ENCODE measurements at regions not wholly inside any gene's neighbourhood (a gene's known extent, or its start where the extent isn't known, plus 50 kb on each side); places are given as distances from the start of the nearest gene placed in this dataset.

- no peaks in the 10 kb centered on the region for H3K79me2 ChIP-seq (ENCODE audit: insufficient read depth, low read length)
- H3K27me3 ChIP-seq (ENCODE audit: control insufficient read depth in 2 of 2, insufficient read depth in 2 of 2, low read length in 2 of 2) = no peaks in the 10 kb centered on the region
- Mint-ChIP-seq H3K4me3 (no peak overlapping the region), H3K9me3 (peaks cover 4 to 7% (median 6%) of the 10 kb centered on the region in 7 donors), H3K4me1 (no peaks in the 10 kb centered on the region), H3K27ac (no peak overlapping the region), H3K27me3 (ENCODE audit: low read depth in 3 of 3) (peaks cover 0 to 2% (median 0%) of the 10 kb centered on the region in 3 donors), H3K36me3 (no peaks in the 10 kb centered on the region)
- intact Hi-C loops (cut with micrococcal nuclease) = no loop called here
- H3K36me3 ChIP-seq (replicated peaks in 1 of 2; ENCODE audit: control insufficient read depth in 1 of 2, insufficient read depth in 2 of 2, low read length in 2 of 2) = no peaks in the 10 kb centered on the region
- 0% methylated on average over 1 of the region's 3 CpGs for WGBS (ENCODE audit: insufficient coverage)
- TF ChIP-seq CTCF (IDR thresholded peaks at IDR 0.05) = no peak
- no peaks in the 10 kb centered on the region for H4K20me1 ChIP-seq (ENCODE audit: insufficient read depth, low read length)
- DNase-seq = no peak
- no peak overlapping the region for H3K4me3 ChIP-seq (replicated peaks in 1 of 3; ENCODE audit: low read depth in 2 of 3, low read length in 3 of 3)
- H3K9me3 ChIP-seq (replicated peaks in 1 of 2; ENCODE audit: control insufficient read depth in 1 of 2, insufficient read depth in 1 of 2, low read length in 2 of 2) = peaks cover 0 to 4% of the 10 kb centered on the region in 2 donors
- H3K9ac ChIP-seq (ENCODE audit: insufficient read depth, low read length, poor library complexity, severe bottlenecking) = no peak overlapping the region
- H3K27ac ChIP-seq (ENCODE audit: low read depth in 1 of 2, low read length in 2 of 2) = no peak overlapping the region
- no peaks in the 10 kb centered on the region for H3K4me1 ChIP-seq (ENCODE audit: control insufficient read depth in 1 of 2, insufficient read depth in 2 of 2, low read length in 2 of 2)
- H3K4me2 ChIP-seq (replicated peaks; ENCODE audit: extremely low read depth, low read length, poor library complexity, severe bottlenecking) = no peak overlapping the region
- no peak overlapping the region for H2AFZ ChIP-seq (ENCODE audit: insufficient read depth, low read depth, low read length, poor library complexity, severe bottlenecking)
These were observed 975.7 kb upstream of the ADGRL4 start for GRCh38 chr1:79982211-79982610.

- H3K79me2 ChIP-seq (ENCODE audit: insufficient read depth, low read length) = no peaks in the 10 kb centered on the region
- H3K4me1 ChIP-seq (ENCODE audit: control insufficient read depth in 1 of 2, insufficient read depth in 2 of 2, low read length in 2 of 2) = no peaks in the 10 kb centered on the region
- TF ChIP-seq CTCF (IDR thresholded peaks at IDR 0.05) = no peak
- peaks cover 0 to 4% of the 10 kb centered on the region in 2 donors for H3K9me3 ChIP-seq (replicated peaks in 1 of 2; ENCODE audit: control insufficient read depth in 1 of 2, insufficient read depth in 1 of 2, low read length in 2 of 2)
- no peaks in the 10 kb centered on the region for H3K36me3 ChIP-seq (replicated peaks in 1 of 2; ENCODE audit: control insufficient read depth in 1 of 2, insufficient read depth in 2 of 2, low read length in 2 of 2)
- Mint-ChIP-seq H3K27ac (no peak overlapping the region), H3K27me3 (ENCODE audit: low read depth in 3 of 3) (peaks cover 0 to 2% (median 0%) of the 10 kb centered on the region in 3 donors), H3K9me3 (peaks cover 6 to 12% (median 7%) of the 10 kb centered on the region in 7 donors), H3K4me3 (no peak overlapping the region), H3K36me3 (no peaks in the 10 kb centered on the region), H3K4me1 (no peaks in the 10 kb centered on the region)
- no peaks in the 10 kb centered on the region for H3K27me3 ChIP-seq (ENCODE audit: control insufficient read depth in 2 of 2, insufficient read depth in 2 of 2, low read length in 2 of 2)
- H4K20me1 ChIP-seq (ENCODE audit: insufficient read depth, low read length) = no peaks in the 10 kb centered on the region
- no peak overlapping the region for H3K4me2 ChIP-seq (replicated peaks; ENCODE audit: extremely low read depth, low read length, poor library complexity, severe bottlenecking)
- H2AFZ ChIP-seq (ENCODE audit: insufficient read depth, low read depth, low read length, poor library complexity, severe bottlenecking) = no peak overlapping the region
- no peak overlapping the region for H3K9ac ChIP-seq (ENCODE audit: insufficient read depth, low read length, poor library complexity, severe bottlenecking)
- DNase-seq = no peak
- WGBS (ENCODE audit: insufficient coverage) = 88% methylated on average over 1 of the region's 4 CpGs
- H3K4me3 ChIP-seq (replicated peaks in 1 of 3; ENCODE audit: low read depth in 2 of 3, low read length in 3 of 3) = no peak overlapping the region
- intact Hi-C loops (cut with micrococcal nuclease) = no loop called here
- H3K27ac ChIP-seq (ENCODE audit: low read depth in 1 of 2, low read length in 2 of 2) = no peak overlapping the region
These were observed 975.0 kb upstream of the ADGRL4 start for GRCh38 chr1:79981481-79981880.
